ENCODE measurements at regions not wholly inside any gene's neighbourhood (a gene's known extent, or its start where the extent isn't known, plus 50 kb on each side); places are given as distances from the start of the nearest gene placed in this dataset.

DNA sequence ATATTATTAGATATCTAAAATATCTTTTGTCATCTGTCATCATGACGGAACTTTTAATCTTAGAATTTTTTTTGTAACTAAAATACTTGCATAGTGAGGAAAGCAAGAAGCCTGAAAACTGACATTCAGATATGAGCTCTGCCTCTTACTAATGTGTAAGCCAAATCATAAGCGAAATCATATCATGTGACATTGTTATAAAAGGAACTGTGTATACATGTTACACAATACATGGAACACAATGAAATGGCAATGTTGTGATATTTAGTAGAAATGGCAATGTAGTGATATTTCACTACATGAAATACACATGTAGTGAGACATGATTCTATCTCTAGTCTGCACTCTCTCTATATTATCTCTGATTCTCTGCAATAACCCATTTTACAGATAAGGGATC is 1016.4 kb upstream of the PIK3C3 start:
- H3K9me3 ChIP-seq (ENCODE audit: control insufficient read depth in 2 of 2, low read length in 2 of 2) = no peaks in the 10 kb centered on the region
- H3K4me3 ChIP-seq (ENCODE audit: low read length in 2 of 2) = no peak overlapping the region
- no peak overlapping the region for H3K27ac ChIP-seq (ENCODE audit: low read length)
- no peaks in the 10 kb centered on the region for H3K4me1 ChIP-seq (ENCODE audit: control insufficient read depth, insufficient read depth, low read length)
- H3K36me3 ChIP-seq (ENCODE audit: control insufficient read depth in 2 of 2, insufficient read depth in 2 of 2, low read length in 2 of 2) = no peaks in the 10 kb centered on the region
- no peak overlapping the region for H3K9ac ChIP-seq (ENCODE audit: low read length in 2 of 2)
- no peaks in the 10 kb centered on the region for H3K27me3 ChIP-seq (ENCODE audit: control insufficient read depth in 1 of 2, insufficient read depth in 2 of 2, low read length in 2 of 2)

DNA sequence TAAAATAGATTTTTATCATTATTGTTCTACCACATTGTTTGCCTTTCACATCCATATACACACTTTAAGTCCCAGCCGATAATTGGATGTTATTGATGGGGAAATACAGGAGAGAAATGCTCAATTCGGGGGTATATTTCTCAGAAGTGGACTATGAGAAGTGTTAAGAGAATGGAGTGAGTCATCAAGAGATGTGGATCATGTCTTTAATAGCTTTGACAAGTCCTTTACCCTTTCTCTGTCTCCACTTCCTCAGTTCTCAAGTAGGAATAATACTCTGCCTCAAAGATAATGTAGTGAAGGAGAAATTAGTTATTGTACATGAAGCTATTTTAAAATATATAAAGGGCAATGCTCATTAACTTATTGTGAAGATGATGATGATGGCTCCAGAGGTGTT is 1017.6 kb upstream of the PIK3C3 start:
- H3K9me3 ChIP-seq (ENCODE audit: control insufficient read depth in 2 of 2, low read length in 2 of 2) = no peaks in the 10 kb centered on the region
- H3K27me3 ChIP-seq (ENCODE audit: control insufficient read depth in 1 of 2, insufficient read depth in 2 of 2, low read length in 2 of 2) = no peaks in the 10 kb centered on the region
- no peak overlapping the region for H3K9ac ChIP-seq (ENCODE audit: low read length in 2 of 2)
- H3K27ac ChIP-seq (ENCODE audit: low read length) = no peak overlapping the region
- H3K4me3 ChIP-seq (ENCODE audit: low read length in 2 of 2) = no peak overlapping the region
- no peaks in the 10 kb centered on the region for H3K4me1 ChIP-seq (ENCODE audit: control insufficient read depth, insufficient read depth, low read length)
- no peaks in the 10 kb centered on the region for H3K36me3 ChIP-seq (ENCODE audit: control insufficient read depth in 2 of 2, insufficient read depth in 2 of 2, low read length in 2 of 2)

DNA sequence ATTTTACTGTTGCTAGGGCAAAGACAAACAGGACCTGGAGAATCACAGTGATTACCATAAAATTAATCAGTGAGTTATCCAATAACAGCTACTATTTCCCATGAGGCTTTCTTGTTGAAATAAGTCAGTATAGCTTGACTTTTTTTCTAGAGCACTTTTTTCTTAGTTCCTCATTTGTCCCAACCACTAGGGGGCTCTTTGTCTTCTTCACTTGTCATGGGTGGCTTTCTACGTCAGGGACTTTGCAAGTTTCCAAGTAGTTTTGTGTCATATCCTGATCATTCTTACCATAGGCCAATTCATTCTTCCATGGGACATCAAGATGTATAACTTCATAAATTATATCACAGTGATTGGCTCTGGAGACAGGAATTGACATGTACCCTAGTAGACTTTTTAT is 1019.6 kb upstream of the PIK3C3 start:
- H3K4me3 ChIP-seq (ENCODE audit: low read length in 2 of 2) = no peak overlapping the region
- no peaks in the 10 kb centered on the region for H3K9me3 ChIP-seq (ENCODE audit: control insufficient read depth in 2 of 2, low read length in 2 of 2)
- H3K9ac ChIP-seq (ENCODE audit: low read length in 2 of 2) = no peak overlapping the region
- no peak overlapping the region for H3K27ac ChIP-seq (ENCODE audit: low read length)
- no peaks in the 10 kb centered on the region for H3K36me3 ChIP-seq (ENCODE audit: control insufficient read depth in 2 of 2, insufficient read depth in 2 of 2, low read length in 2 of 2)
- H3K27me3 ChIP-seq (ENCODE audit: control insufficient read depth in 1 of 2, insufficient read depth in 2 of 2, low read length in 2 of 2) = no peaks in the 10 kb centered on the region
- no peaks in the 10 kb centered on the region for H3K4me1 ChIP-seq (ENCODE audit: control insufficient read depth, insufficient read depth, low read length)

DNA sequence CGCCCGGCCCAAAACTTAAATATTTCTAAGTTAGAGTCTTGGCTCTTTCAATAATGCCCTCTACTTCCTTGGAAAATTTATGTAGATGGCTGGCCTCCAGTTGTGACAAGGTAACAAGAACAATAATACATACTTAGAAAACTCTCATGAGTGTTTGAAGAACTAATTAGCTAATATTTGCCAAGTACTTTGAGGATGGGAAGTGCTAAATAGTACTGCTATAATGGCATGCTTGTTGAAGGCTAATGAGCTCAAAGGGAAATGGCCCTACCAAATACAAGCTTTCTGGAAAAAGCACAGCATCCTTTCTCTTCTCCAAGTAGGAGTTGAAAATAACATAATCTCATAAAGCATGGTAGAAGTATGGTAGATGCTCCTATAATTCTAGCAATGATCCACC is 1022.2 kb upstream of the PIK3C3 start:
- H3K4me3 ChIP-seq (ENCODE audit: low read length in 2 of 2) = no peak overlapping the region
- H3K4me1 ChIP-seq (ENCODE audit: control insufficient read depth, insufficient read depth, low read length) = no peaks in the 10 kb centered on the region
- H3K27me3 ChIP-seq (ENCODE audit: control insufficient read depth in 1 of 2, insufficient read depth in 2 of 2, low read length in 2 of 2) = no peaks in the 10 kb centered on the region
- H3K27ac ChIP-seq (ENCODE audit: low read length) = no peak overlapping the region
- H3K36me3 ChIP-seq (ENCODE audit: control insufficient read depth in 2 of 2, insufficient read depth in 2 of 2, low read length in 2 of 2) = no peaks in the 10 kb centered on the region
- H3K9me3 ChIP-seq (ENCODE audit: control insufficient read depth in 2 of 2, low read length in 2 of 2) = no peaks in the 10 kb centered on the region
- H3K9ac ChIP-seq (ENCODE audit: low read length in 2 of 2) = no peak overlapping the region

DNA sequence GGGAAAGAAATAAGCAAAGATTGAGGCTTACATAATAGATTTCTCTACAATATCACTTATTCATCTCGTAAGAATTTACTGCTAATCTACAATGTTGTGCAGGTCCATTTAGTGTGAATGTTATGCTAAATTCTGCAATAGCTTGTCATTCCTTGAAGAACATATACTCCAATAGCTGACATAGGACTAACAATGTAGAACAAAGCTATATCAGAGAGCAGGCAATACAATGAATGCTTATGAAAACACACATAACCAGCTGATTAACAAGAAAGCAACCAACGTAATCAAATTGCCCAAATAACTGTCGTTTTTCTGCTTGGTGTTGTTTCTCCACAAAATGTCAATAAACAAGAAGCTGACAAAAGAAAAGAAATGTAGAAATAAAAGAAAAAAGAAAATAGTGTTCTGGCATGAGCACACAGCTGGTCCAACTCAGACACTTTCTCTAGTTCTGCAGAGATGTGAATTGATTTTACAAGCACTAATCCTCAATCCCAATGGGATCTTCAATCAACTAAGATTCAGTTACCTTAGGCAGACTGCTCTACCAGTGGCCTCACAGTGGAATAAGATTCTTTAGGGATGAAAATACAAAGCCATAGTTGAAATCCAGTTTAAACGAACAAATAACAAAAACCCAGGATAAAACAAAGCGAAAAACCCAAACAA is 1024.7 kb upstream of the PIK3C3 start:
- H3K36me3 ChIP-seq (ENCODE audit: control insufficient read depth in 2 of 2, insufficient read depth in 2 of 2, low read length in 2 of 2) = no peaks in the 10 kb centered on the region
- no peak overlapping the region for H3K9ac ChIP-seq (ENCODE audit: low read length in 2 of 2)
- no peaks in the 10 kb centered on the region for H3K4me1 ChIP-seq (ENCODE audit: control insufficient read depth, insufficient read depth, low read length)
- H3K9me3 ChIP-seq (ENCODE audit: control insufficient read depth in 2 of 2, low read length in 2 of 2) = no peaks in the 10 kb centered on the region
- H3K27ac ChIP-seq (ENCODE audit: low read length) = no peak overlapping the region
- no peak overlapping the region for H3K4me3 ChIP-seq (ENCODE audit: low read length in 2 of 2)
- H3K27me3 ChIP-seq (ENCODE audit: control insufficient read depth in 1 of 2, insufficient read depth in 2 of 2, low read length in 2 of 2) = no peaks in the 10 kb centered on the region

DNA sequence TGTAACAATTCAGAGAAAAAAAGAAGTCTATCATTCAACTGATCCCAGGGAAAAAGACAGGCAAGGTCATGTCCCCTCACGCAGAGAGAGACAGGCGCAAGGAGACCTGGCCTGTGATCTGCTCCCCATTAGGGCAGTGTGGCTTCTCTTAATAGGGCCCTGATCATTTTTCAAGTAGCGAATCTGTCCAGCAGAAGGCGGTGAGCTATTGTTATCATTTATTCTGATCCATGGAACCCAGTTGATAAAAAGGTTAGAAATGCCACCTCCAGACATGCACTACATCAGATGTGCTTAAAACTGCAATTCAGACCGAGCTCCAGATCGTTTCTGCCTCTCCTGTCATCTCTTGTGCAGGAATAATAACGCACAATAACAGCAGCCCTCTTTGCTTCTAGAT is 1025.6 kb upstream of the PIK3C3 start:
- H3K9ac ChIP-seq (ENCODE audit: low read length in 2 of 2) = no peak overlapping the region
- no peaks in the 10 kb centered on the region for H3K36me3 ChIP-seq (ENCODE audit: control insufficient read depth in 2 of 2, insufficient read depth in 2 of 2, low read length in 2 of 2)
- H3K27ac ChIP-seq (ENCODE audit: low read length) = no peak overlapping the region
- H3K9me3 ChIP-seq (ENCODE audit: control insufficient read depth in 2 of 2, low read length in 2 of 2) = no peaks in the 10 kb centered on the region
- H3K4me1 ChIP-seq (ENCODE audit: control insufficient read depth, insufficient read depth, low read length) = no peaks in the 10 kb centered on the region
- H3K27me3 ChIP-seq (ENCODE audit: control insufficient read depth in 1 of 2, insufficient read depth in 2 of 2, low read length in 2 of 2) = no peaks in the 10 kb centered on the region
- no peak overlapping the region for H3K4me3 ChIP-seq (ENCODE audit: low read length in 2 of 2)

DNA sequence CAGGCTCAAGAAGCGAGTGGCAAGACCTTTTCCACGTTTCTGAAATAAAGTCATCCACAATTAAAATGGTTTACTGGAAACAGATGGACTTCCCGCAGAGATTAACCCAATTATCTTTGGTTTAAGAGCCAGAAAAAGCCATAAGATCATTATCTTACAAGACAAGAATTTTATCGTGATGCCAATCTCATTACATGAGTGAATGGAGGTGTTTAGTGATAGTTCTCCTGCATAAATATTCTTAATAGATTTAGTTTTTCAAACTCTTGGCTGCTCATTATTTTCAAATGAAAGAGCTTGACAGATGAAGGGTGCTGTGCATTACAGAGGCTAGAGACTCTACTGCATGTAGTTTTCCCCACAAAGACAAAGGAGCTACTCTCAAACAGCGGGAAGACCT is 1028.4 kb upstream of the PIK3C3 start:
- Histone ChIP-seq H3K36me3 (ENCODE audit: control insufficient read depth in 2 of 2, insufficient read depth in 2 of 2, low read length in 2 of 2) (no peaks in the 10 kb centered on the region), H3K4me1 (ENCODE audit: control insufficient read depth, insufficient read depth, low read length) (no peaks in the 10 kb centered on the region), H3K4me3 (ENCODE audit: low read length in 2 of 2) (no peak overlapping the region), H3K27me3 (ENCODE audit: control insufficient read depth in 1 of 2, insufficient read depth in 2 of 2, low read length in 2 of 2) (no peaks in the 10 kb centered on the region), H3K9me3 (ENCODE audit: control insufficient read depth in 2 of 2, low read length in 2 of 2) (no peaks in the 10 kb centered on the region), H3K9ac (ENCODE audit: low read length in 2 of 2) (no peak overlapping the region), H3K27ac (ENCODE audit: low read length) (no peak overlapping the region)

DNA sequence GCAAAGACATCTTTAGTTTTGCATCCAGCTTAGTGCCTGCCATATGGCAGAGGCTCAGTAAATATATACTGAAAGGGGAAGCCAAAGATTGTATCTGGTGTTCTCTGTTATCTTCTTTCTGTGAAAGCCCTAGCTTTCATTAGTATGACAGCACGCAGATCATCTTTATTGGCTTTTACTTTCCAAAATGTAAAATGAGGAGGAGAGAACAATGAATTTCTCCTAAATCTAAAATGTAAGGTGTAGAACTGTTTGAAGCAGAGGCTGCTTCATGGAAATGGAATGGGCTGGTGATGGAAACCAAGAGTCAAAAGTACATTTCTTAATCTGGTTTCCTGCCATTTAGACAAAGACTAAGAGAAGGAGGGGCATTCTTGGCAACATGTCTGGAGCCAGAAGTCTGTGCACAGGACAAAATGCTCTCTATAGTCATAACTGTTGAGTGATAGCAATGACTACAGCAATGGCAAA is 1029.9 kb upstream of the PIK3C3 start:
- Histone ChIP-seq H3K9me3 (ENCODE audit: control insufficient read depth in 2 of 2, low read length in 2 of 2) (no peaks in the 10 kb centered on the region), H3K4me1 (ENCODE audit: control insufficient read depth, insufficient read depth, low read length) (no peaks in the 10 kb centered on the region), H3K9ac (ENCODE audit: low read length in 2 of 2) (no peak overlapping the region), H3K27me3 (ENCODE audit: control insufficient read depth in 1 of 2, insufficient read depth in 2 of 2, low read length in 2 of 2) (no peaks in the 10 kb centered on the region), H3K4me3 (ENCODE audit: low read length in 2 of 2) (no peak overlapping the region), H3K36me3 (ENCODE audit: control insufficient read depth in 2 of 2, insufficient read depth in 2 of 2, low read length in 2 of 2) (no peaks in the 10 kb centered on the region), H3K27ac (ENCODE audit: low read length) (no peak overlapping the region)

DNA sequence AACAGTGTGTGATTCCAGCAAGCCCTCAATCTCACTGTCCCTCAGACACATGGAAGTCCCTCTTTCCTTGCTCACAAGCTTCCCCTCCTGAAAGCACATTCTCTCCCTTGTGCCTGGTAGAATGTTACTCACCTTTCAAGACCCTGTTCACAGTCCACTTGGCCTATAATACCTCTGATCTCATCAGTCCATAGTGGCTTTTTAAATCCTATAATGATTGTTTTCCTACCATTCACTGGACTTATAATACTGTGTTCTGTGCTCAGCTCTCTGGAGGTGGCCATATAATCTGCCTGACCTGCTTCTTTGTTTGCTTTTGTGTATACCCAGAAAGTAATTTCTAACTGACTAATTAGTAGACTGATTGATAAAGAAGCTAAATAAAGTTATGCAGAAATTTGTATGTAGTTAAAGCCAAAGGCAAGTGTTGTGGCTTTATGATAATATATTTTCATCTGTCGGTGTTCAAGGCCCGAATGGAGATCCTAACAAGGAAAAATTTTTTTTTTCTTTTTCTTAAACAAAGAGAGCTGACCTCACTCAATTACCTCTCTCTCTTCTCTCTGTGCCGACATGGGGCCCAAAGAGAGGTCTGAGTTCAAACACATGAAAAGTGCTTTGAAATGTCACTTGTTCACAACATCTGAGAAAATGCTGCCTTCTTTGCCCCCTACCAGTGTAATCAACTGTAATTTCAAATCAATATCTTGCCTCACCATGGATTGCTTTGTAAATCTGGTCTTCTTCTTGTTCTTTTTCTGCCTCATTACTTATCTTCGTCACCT is 1033.0 kb upstream of the PIK3C3 start:
- no peak overlapping the region for H3K9ac ChIP-seq (ENCODE audit: low read length in 2 of 2)
- no peaks in the 10 kb centered on the region for H3K36me3 ChIP-seq (ENCODE audit: control insufficient read depth in 2 of 2, insufficient read depth in 2 of 2, low read length in 2 of 2)
- H3K27ac ChIP-seq (ENCODE audit: low read length) = no peak overlapping the region
- H3K9me3 ChIP-seq (ENCODE audit: control insufficient read depth in 2 of 2, low read length in 2 of 2) = no peaks in the 10 kb centered on the region
- no peaks in the 10 kb centered on the region for H3K4me1 ChIP-seq (ENCODE audit: control insufficient read depth, insufficient read depth, low read length)
- no peaks in the 10 kb centered on the region for H3K27me3 ChIP-seq (ENCODE audit: control insufficient read depth in 1 of 2, insufficient read depth in 2 of 2, low read length in 2 of 2)
- no peak overlapping the region for H3K4me3 ChIP-seq (ENCODE audit: low read length in 2 of 2)

DNA sequence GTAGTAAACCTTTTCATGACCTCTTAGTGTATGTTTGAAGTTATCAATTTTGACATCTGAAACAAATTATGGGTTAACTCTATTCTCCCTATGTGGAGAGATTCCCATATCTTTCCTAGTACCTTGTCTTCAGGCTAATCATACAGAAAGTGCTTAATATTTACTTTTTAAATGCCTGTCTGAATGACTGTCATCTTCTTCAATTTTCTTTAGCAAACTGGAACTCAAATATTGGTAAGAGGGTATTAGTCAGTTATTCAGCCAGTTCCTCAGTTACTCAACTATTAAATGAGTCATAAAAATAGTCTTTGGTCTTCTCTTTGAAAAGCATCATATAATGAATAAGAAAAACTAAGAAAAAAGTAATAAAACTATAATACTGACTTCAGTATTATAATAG is 1038.0 kb upstream of the PIK3C3 start:
- Histone ChIP-seq H3K4me1 (ENCODE audit: control insufficient read depth, insufficient read depth, low read length) (no peaks in the 10 kb centered on the region), H3K36me3 (ENCODE audit: control insufficient read depth in 2 of 2, insufficient read depth in 2 of 2, low read length in 2 of 2) (no peaks in the 10 kb centered on the region), H3K4me3 (ENCODE audit: low read length in 2 of 2) (no peak overlapping the region), H3K9me3 (ENCODE audit: control insufficient read depth in 2 of 2, low read length in 2 of 2) (no peaks in the 10 kb centered on the region), H3K27me3 (ENCODE audit: control insufficient read depth in 1 of 2, insufficient read depth in 2 of 2, low read length in 2 of 2) (no peaks in the 10 kb centered on the region), H3K27ac (ENCODE audit: low read length) (no peak overlapping the region), H3K9ac (ENCODE audit: low read length in 2 of 2) (no peak overlapping the region)

DNA sequence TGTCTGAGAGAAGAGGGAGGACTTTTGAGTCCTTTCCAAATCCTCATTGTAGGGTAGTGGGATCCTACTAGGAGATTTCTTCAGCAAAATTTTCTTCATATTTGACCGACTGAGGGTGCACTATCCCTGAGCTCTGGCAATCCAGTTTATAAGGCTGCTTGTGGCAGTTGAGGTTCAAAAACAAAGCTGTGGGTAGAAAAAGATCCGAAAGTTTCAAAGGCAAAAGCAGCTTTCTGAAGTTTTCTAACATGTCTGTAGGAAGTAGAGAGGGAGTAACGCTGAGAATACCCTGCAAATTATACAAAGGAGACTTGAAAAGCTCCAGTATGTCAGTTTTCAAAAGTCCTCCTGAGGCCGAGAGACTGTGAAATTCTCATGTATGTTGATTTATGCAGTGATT is 1039.3 kb upstream of the PIK3C3 start:
- Histone ChIP-seq H3K9ac (ENCODE audit: low read length in 2 of 2) (no peak overlapping the region), H3K27me3 (ENCODE audit: control insufficient read depth in 1 of 2, insufficient read depth in 2 of 2, low read length in 2 of 2) (no peaks in the 10 kb centered on the region), H3K36me3 (ENCODE audit: control insufficient read depth in 2 of 2, insufficient read depth in 2 of 2, low read length in 2 of 2) (no peaks in the 10 kb centered on the region), H3K27ac (ENCODE audit: low read length) (no peak overlapping the region), H3K9me3 (ENCODE audit: control insufficient read depth in 2 of 2, low read length in 2 of 2) (no peaks in the 10 kb centered on the region), H3K4me3 (ENCODE audit: low read length in 2 of 2) (no peak overlapping the region), H3K4me1 (ENCODE audit: control insufficient read depth, insufficient read depth, low read length) (no peaks in the 10 kb centered on the region)

All from stomach smooth muscle (tissue), 2 donors.